HG03520 (cell line): ENCODE measurements at regions not wholly inside any gene's neighbourhood (a gene's known extent, or its start where the extent isn't known, plus 50 kb on each side); places are given as distances from the start of the nearest gene placed in this dataset.
"Not testable (repeated sequence)": the region's sequence is repeated elsewhere in the genome, so short reads cannot be mapped to it uniquely, and the experiment has no call there.

Experiments used
- ATAC-seq: cut with Tn5 transposase; IDR thresholded peaks from one replicate; pipeline ENCODE4 v1.9.1; 2021; ENCODE audit warnings: mild to moderate bottlenecking, moderate library complexity; ENCODE audit not compliant: unreplicated experiment

DNA sequence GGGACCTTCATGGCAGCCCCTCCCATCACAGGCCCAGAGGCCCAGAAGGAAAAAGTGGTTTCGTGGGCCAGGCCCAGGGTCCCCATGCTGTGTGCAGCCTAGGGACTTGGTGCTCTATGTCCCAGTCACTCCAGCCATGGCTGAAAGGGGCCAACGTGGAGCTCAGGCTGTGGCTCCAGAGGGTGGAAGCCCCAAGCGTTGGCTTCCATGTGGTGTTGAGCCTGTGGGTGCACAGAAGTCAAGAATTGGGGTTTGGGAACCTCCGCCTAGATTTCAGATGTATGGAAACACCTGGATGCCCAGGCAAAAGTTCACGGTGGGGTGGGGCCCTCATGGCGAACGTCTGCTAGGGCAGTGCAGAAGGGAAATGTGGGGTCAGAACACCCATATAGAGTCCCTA lies 105.3 kb upstream of the UNC5B start:
- not testable (repeated sequence) for ATAC-seq

DNA sequence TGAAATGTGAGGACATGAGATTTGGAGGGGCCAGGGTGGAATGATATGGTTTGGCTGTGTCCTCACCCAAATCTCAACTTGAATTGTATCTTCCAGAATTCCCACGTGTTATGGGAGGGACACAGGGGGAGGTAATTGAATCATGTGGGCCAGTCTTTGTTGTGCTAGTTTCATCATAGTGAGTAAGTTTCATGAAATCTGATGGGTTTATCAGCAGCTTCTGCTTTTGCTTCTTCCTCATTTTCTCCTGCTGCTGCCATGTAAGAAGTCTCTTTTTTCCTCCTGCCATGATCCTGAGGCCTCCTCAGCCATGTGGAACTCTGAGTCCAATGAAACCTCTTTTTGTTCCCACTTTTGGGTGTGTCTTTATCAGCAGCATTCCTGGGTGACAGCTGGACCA lies 104.3 kb upstream of the UNC5B start:
- not testable (repeated sequence) for ATAC-seq

DNA sequence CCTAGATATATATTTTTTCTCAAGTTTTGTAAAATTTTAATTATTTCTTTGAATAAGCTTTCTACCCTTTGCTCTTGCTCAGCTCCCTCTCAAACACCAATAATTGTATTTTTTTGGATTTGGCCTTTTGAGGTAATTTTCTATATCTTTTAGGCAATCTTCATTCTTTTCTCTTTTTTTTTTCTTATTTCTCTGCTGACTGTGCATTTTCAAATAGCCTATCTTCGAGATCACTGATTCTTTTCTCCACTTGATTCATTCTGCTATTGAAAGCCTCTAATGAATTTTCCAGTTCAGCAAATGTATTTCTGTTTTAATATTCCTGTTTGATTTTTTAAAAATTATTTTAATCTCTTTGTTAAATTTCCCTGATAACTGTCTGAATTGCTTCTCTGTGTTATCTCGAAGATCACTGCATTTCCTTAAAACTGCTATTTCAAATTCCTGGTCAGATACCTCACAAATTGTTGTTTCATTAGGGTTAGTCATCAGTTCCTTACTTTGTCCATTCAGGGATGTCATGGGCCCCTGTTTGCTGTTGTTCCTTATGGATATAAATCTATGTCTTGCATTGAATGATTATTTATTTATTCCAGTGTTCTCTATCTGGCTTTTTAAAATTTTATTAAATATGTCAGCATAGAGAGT lies 100.1 kb upstream of the UNC5B start:
- ATAC-seq, result no peak

- no peak for ATAC-seq
Observed at GRCh38 chr10:71116426-71116825, 95.9 kb upstream of the UNC5B start.

DNA sequence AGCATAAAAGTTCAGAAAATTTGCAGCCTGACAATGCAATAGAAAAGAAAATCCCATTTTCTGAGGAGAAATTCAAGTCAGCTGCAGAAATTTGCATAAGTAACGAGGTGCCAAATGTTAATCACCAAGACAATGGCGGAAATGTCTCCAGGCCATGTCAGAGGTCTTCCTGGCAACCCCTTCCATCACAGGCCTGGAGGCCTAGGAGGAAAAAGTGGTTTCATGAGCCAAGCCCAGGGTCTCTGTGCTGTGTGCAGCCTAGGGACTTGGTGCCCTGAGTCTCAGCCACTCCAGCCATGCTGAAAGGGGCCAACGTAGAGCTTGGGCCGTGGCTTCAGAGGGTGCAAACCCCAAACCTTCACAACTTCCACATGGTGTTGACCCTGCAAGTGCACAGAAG lies 94.8 kb upstream of the UNC5B start:
- not testable (repeated sequence) for ATAC-seq

GRCh38 chr10:71123023-71123422 lies 89.3 kb upstream of the UNC5B start:
- no peak for ATAC-seq

- ATAC-seq, result no peak
Observed at GRCh38 chr10:71124921-71125748, 87.2 kb upstream of the UNC5B start.

DNA sequence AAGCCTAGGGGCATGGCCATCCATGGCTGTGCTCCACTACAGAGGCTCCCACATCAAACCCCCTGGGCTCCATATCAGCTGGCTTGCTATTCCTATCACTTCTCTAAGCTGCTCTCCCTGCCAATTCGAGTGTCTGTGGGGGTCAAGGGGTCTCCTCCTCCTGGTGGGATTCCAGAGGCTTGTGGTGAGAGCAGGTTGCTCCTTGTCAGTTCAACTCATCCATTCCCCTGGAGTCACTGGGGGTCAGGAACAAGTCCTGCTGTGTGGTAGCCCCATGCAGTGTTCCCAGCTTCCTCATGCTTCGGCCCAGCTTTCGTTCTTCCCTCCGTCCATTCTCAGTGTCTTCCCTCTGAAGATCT lies 86.6 kb upstream of the UNC5B start:
- no peak for ATAC-seq

GRCh38 chr10:71126432-71126831 lies 85.9 kb upstream of the UNC5B start:
- no peak for ATAC-seq

DNA sequence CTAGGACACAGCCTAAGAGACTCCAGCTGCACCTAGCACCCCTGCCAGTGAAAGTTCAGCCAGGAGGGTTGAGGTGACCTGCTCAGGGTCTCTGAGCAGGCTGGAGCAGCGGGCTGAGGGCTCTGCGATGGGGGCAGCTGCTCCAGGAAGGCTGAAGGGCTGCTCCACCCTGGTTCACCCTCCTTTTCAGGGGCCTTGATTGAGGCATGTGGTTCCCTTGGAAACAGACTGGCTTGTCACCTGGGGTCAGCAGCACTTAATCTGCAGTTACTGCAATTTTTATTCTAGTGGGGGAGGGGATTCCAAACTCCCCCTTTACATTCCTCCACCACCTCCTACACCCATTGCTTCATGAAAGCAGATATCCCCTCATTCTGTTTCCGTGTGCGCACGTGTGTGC lies 85.3 kb upstream of the UNC5B start:
- ATAC-seq, result no peak

DNA sequence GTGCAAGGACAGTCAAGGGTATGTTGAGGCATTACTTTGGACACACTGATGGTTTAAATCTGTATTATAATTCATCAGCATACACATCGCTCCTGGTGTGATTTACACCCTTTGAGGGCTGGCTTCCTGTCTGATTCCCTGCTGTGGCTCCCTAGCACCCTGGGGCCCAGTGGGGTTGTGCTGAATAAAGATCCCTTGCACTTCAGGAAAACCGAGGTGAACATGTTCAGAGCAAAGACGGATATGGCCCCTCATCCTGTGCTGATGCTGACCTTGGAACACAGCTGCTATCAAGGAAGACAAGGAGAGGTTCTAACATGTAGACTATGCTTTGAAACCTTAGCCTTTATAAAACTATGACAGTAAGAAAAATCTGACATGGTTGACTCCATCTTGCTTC lies 84.6 kb upstream of the UNC5B start:
- no peak for ATAC-seq

- no peak for ATAC-seq
Observed at GRCh38 chr10:71128311-71128980, 83.9 kb upstream of the UNC5B start.

DNA sequence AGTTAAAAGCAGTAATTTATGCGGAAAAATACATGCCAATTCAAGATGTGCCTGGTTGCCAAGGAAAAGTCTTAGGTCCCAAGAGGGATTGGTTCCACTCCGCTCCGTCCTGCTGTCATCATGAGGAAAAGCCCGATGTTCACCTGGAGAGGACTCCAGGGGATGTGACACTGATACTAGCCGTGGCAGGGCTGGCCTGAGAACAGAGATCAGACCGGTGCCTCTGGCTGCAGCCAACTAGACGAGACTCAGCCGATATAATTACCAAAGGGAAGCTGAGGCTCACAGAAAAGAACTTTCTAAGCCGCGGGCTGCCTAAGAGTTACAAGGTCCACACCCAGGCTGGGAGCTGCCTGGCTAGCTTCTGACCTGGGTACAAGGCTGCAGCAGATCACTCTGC lies 81.3 kb upstream of the UNC5B start:
- no peak for ATAC-seq

DNA sequence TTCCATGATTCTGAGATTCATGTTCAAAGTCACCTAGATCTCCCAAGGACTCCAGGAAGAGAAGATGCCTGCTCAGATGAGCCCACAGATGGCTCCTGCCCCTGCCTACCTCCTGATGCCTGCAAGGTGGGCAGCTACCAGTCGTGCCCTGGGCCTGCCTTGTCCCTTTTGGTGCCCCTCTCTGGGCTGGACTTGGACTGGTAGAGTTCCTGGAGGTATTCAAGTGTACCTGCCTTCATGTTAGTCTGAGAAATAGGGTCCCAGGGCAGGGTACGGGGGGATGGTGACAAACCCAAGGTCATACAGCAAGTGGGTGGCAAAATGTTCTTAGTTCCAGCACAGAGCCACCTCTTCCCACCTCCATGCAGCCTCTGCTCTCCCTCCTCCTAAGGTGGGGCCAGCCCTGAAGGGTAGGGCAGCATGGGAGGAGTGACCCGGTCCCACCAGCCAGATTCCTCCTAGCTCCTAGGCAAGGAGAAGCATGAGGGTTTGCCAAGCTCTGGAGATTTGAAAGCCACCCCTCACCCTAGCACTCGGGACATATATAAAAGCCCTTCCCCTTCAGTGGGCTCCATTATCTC lies 80.8 kb upstream of the UNC5B start:
- ATAC-seq, result no peak

GRCh38 chr10:71132321-71132810 lies 80.0 kb upstream of the UNC5B start:
- ATAC-seq, result no peak

- no peak for ATAC-seq
Observed at GRCh38 chr10:71133710-71134686, 78.4 kb upstream of the UNC5B start.

GRCh38 chr10:71134732-71135211 lies 77.6 kb upstream of the UNC5B start:
- no peak for ATAC-seq

DNA sequence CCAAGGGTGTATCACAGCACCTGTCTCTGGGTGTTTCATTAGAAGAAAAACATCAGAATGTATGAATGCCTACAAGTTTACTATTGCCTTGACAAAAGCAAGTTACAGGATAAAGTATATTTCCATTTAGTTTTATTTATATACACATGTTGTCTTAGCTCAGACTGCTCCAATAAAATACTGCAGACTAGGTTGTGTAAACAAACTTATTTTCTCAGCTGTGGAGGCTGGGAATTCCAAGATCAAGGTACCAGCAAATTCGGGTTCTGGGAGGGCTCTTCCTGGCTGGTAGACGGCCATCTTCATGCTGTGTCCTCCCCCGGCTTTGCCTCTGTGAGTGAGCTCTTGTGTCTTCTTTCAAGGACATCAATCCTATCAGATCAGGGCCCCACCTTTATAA lies 77.1 kb upstream of the UNC5B start:
- ATAC-seq, result no peak

GRCh38 chr10:71136036-71136721 lies 76.2 kb upstream of the UNC5B start:
- ATAC-seq, result no peak

DNA sequence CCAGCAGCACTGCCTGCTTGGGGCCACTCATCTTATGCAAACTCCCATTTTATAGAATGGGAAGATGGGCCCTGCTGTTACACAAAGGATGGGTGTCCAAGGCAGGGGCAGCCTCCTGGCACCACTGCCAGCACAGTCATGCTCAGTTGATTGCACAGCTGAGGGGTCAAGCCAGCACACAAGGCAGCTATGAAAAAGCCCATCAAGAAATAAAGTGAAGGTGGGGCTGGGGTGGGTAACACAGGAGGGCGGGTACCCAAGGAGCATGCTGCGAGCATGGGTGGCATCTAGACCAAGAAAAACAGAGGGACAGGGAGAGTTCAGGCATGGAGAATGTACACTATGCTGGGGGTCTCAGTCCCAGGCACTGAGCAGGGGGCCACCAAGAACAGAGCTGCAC lies 74.7 kb upstream of the UNC5B start:
- ATAC-seq, result no peak
